NCI-H2227 (cell line): ENCODE measurements at regions not wholly inside any gene's neighbourhood (a gene's known extent, or its start where the extent isn't known, plus 50 kb on each side); places are given as distances from the start of the nearest gene placed in this dataset.
"Not testable (repeated sequence)": the region's sequence is repeated elsewhere in the genome, so short reads cannot be mapped to it uniquely, and the experiment has no call there.

Experiments used
- DNase-seq: peaks from one replicate; lab custom pipeline; 2025; ENCODE audit not compliant: unreplicated experiment; lab: John Stamatoyannopoulos, UW

DNA sequence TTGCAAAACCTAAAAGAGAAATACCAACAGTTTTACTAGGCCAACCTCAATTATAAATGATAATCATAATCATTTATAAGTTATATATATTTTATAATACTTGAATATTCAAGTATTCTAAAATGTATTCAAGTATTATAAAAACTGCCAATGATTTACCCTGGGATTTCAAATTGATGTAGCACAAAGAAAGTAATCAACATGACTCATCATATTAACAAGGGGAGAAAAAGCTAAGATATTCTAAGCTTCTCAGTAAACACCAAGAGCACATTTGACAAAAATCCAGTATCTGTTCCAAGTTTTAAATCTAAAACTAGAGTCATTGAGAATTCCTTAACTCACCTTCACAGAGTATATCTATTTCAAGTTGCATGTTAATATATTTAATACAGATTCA lies 56.1 kb downstream of the CAPZA3 start:
- no peak for DNase-seq

GRCh38 chr12:18797604-18798003 lies 59.7 kb downstream of the CAPZA3 start:
- no peak for DNase-seq

DNA sequence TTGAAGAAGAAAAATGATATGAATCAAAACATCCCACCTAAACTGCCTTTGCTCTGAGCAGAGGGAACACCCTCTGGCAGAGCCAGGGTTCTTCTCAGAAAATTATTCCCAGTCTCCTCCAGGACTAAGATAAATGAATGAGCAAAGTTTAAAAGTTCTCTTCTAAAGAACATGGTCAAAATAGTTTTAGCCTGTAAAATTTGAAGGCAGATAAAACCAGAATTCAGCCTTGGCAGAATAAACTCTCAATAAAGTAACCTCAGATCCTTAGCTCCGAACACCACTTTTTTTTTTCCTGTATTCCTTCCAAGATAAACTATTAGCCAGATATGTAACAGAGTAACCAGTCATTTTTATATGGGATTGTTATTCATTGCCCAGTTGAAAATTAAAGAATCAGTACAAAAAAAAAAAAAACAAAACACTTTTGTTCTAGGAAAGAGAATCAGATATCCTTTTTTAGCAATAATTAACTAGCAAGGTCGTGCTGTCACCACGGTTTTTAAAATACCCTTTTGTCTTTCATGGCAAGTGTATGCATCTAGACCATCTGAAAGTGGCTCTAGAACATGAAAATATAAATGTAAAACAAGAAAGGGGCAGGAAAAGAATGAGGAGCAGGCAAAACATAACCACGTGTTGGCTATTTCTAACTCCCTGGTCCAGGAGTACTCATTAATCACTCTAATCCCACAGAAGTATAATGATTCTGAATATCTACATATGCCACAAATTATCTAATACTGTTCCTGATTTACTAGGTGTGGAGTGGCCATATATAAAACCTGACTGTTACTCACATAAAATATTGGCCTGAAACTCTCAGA lies 60.8 kb downstream of the CAPZA3 start:
- DNase-seq, result no peak

DNA sequence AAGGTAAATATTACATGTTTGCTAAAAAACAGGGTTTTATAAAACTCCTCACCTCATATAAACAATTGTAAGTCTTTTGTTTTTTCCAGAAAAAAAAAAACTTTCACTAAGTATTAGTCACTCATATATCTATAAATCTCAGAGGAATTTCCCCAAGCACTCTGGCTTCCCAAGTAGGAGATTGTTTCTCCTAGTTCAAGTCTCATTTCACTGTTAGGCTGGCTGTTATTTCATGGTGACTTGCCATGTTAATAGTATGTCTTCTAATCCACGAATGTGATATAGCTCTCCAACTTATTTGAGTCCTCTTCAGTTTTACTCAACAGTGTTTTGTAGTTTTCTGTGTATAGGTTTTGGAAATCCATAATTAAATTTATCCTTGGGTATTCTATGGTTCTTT lies 61.6 kb downstream of the CAPZA3 start:
- DNase-seq, result no peak

DNA sequence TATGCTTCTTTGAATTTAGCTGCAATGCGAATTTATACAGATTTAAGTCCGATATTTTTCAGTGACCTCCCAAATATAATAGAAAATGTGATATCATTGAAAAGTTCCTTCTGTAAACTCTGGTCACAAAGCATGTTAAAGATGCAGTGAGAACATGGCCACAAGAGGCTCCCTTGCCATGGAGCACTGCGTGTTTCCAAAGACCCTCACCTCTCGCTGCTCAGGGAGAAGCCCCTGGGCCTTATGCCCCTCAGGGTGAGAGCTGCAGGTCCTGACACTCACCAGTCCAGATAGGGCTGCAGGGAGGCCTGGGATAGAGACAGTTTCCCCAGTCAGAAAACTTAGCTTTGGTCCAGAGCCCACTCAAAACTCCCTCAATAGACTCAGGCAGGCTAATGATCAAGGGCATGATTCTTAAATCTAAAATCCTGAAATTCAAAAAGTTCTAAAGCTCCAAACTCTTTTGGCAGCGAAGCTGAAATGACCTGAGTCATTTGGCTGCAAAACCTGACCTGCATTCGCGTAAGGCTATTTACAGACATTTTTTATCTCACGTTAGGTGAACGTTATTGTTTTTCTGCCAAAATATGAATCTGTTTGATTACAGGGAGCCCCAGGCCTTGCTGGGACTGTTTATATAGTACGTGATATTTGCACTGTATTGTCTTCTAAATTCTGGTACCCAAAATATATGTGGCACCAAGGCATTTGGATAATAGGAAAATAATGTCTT lies 67.8 kb downstream of the CAPZA3 start:
- DNase-seq, result no peak

- DNase-seq, result no peak
Observed at GRCh38 chr12:18807714-18808113, 69.8 kb downstream of the CAPZA3 start.

- DNase-seq, result peak; percentile 20
Observed at GRCh38 chr12:18808221-18808620, 70.3 kb downstream of the CAPZA3 start.

DNA sequence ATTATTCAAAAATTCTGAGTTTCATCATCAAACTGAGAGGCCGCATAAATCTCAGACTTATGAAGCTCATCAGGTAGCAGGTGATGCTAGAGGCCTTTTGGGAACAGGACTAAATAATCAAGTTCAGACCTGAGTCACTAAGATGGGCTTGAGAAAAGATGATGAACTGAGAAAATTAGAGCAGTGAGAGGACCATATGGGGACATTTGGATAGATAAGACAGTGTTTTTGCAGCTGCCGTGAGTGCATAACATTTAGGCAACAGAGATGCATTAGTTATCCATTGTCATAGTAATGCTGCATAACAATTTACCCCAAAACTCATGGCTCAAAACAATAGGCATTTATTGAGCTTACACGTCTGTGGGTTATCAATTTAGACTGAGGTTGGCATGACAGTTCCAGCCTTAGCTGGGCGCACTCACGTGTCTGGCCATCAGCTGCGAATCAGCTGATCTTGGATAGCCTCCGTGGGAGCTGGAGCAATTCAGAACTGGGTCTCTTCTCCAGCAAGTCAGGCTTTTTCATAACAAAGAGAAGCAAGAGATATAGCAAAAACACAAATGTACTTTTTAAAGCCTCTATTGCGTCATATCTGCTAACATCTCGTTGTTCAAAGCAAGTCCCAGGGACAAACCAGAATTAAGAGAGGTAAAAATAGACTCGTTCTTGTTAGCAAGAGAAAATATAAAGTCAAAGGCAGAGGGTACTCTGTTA lies 72.8 kb downstream of the CAPZA3 start:
- DNase-seq, result no peak

GRCh38 chr12:18811273-18811672 lies 73.4 kb downstream of the CAPZA3 start:
- DNase-seq, result no peak

DNA sequence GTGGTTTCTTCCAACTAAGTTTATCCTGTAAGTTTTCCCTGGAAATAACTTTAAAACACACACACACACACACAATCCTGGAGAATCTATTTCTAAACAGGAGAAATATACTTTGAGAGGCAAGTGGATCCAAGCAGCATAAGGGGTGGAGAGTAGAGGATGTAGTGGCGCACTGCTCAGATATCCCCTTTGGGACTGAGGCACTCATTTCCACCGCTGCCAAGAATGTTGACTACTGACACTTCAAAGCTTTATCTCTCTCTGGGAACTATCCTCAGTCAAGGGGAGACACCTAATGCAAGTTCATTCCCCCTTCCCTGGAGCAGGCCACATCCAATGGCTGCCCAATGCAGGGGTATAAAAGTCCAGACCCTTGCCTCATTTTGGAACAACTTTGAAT lies 75.8 kb downstream of the CAPZA3 start:
- DNase-seq, result no peak

- no peak for DNase-seq
Observed at GRCh38 chr12:18818579-18819268, 80.8 kb downstream of the CAPZA3 start.

DNA sequence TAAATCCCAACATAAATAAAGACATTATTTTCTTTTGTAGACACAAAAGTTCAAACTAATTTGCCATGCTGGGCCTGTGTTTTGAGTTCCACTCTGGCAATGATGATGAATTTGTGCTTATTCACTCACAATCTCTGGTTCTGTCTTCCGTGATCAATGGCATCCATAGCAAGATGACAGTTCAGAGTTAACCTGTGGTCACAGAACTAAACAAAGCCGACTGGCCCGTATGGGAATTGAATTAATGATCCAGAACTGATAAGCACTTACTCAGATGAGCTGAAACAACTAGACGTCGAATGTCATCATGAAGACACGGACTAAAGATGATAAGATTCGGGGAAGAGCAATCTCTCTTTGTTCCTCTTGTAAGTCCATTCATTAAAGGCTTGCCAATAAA lies 81.6 kb downstream of the CAPZA3 start:
- no peak for DNase-seq

DNA sequence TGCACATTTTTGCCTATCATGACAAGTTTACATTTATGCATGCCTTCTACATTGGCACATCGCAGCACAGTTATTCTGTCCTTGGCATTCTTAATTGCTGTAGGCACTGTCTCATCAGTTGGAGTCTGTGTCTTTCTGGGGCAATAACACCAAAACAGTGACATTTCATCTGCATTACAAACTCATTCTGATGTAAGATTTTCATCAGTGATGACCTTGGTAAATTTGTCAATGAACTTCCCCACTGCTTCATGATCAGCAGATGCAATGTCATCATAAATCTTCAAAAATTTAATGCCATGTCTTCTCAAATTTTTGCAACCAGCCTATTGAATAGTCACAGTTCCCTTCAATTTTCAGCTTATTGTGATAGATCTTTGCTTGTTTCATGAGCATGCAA lies 85.5 kb downstream of the CAPZA3 start:
- no peak for DNase-seq

GRCh38 chr12:18824287-18824686 lies 86.4 kb downstream of the CAPZA3 start:
- DNase-seq, result no peak

GRCh38 chr12:18825138-18825537 lies 87.2 kb downstream of the CAPZA3 start:
- no peak for DNase-seq

DNA sequence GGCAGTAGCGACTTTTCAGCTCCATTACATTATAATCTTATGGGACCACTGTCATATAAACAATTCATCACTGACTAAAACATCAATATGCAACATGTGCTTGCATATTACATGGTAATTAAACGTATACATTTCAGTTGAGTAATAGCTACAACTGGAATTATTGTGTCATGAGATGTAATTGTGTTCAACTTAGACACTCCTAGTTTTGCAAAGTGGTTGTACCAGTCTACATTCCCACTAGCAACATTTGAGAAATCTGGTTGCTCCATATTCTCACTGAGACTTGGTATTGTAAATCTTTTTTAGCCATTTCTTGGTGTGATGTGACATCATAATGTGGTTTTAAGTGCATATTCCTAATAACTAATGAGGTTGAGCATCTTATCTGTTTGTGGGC lies 90.0 kb downstream of the CAPZA3 start:
- DNase-seq, result no peak

DNA sequence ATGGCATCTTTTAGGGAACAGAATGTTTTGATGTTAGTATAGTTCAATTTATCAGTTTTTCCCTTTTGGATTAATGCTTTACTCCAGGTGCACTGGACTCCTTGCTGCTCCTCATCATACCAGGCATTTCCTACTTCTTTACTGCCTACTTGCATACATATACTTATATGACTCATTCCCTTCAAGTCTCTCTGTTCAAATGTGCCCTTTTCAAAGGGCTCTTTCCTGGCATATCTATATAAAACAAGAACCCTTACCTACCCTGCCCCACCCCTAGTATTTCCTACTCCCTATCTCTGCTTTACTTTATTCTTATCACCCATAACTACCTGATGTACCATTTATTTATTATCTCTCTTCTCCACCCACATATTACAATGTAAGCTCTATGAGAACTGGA lies 90.6 kb downstream of the CAPZA3 start:
- no peak for DNase-seq

- no peak for DNase-seq
Observed at GRCh38 chr12:18828987-18829386, 91.1 kb downstream of the CAPZA3 start.

DNA sequence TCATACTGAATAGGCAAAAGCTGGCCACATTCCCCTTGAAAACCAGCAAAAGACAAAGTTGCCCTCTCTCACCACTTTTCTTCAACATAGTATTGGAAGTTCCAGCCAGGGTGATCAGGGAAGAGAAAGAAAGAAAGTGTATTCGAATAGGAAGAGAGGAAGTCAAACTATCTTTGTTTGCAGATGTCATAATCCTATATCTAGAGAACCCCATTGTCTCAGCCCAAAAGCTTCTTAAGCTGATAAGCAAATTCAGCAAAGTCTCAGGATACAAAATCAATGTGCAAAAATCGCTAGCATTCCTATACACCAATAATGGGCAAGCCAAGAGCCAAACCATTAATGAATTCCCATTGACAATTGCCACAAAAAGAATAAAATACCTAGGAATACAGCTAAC lies 95.0 kb downstream of the CAPZA3 start:
- DNase-seq, result not testable (repeated sequence)

GRCh38 chr12:18837025-18837424 lies 99.1 kb downstream of the CAPZA3 start:
- DNase-seq, result no peak

DNA sequence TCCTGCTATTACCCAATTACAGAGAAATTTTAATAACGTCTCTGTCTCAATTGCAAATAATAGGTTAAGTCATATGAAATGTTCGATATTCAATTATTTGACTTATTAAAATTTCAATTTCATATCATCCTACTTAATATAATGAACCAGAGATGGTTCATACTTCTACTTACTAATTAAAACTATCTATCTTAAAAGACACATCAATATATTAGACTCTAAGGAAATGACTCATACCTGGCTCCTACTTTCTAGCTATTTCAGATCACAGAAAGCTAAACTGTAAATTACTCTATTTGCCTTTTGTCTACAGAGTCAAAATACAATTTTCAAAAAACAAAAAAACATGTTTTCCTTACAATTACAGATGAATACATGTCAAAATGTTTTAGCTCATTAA lies 99.6 kb downstream of the CAPZA3 start:
- DNase-seq, result no peak
